ENCODE measurements at regions not wholly inside any gene's neighbourhood (a gene's known extent, or its start where the extent isn't known, plus 50 kb on each side); places are given as distances from the start of the nearest gene placed in this dataset.

- no peak for DNase-seq
Observed at GRCh38 chr18:27249933-27250332, 64.8 kb upstream of the CHST9 start.

GRCh38 chr18:27244259-27244658 lies 59.2 kb upstream of the CHST9 start:
- no peak for DNase-seq

- DNase-seq = no peak
Observed at GRCh38 chr18:27242392-27243047, 57.4 kb upstream of the CHST9 start.

- no peak for DNase-seq
Observed at GRCh38 chr18:27240383-27240782, 55.3 kb upstream of the CHST9 start.

- DNase-seq = no peak
Observed at GRCh38 chr18:27239669-27240068, 54.6 kb upstream of the CHST9 start.

GRCh38 chr18:27235218-27235870 lies 50.2 kb upstream of the CHST9 start:
- no peak for DNase-seq
